ENCODE measurements at regions not wholly inside any gene's neighbourhood (a gene's known extent, or its start where the extent isn't known, plus 50 kb on each side); places are given as distances from the start of the nearest gene placed in this dataset.

DNA sequence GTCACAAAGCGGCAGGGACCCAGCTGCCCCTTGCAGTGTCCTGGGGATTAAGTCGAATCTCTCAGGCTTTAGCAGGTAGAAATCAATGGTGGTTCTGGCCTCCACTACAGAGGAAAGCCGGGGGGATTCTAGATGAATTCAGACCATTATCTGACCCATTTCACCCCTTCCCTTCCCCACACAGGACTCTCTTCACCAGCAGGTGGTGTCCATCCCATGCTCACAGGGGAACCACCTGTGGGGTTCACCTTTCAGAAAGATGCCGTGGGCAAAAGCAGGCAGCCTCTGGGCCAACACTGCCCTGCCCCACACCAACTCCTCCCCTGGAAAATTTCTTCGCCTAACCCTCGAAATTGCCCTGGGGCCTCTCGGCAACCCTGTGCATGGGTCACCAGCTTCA is 123.8 kb upstream of the GGTLC1 start:
- TF ChIP-seq CTCF (IDR thresholded peaks at IDR 0.05) (no peak), POLR2A (IDR thresholded peaks at IDR 0.05) (no peak)

Measured in sigmoid colon (tissue), 3 donors.